Heart left ventricle (tissue), 13 donors: ENCODE measurements at regions not wholly inside any gene's neighbourhood (a gene's known extent, or its start where the extent isn't known, plus 50 kb on each side); places are given as distances from the start of the nearest gene placed in this dataset.

Experiments
- POLR2A ChIP-seq, 2 donors: fragments of 450-650 bp; IDR thresholded peaks; one replicate each; pipeline ENCODE4 v1.6.1; 2017; ENCODE audit warnings: antibody characterized with exemption in 2 of 2, mild to moderate bottlenecking in 2 of 2, moderate library complexity in 2 of 2
- TF ChIP-seq, protein P1 (sequence below), 12 donors: fragments of 200-600 bp; sonication (generic) in 4 of 12; IDR thresholded peaks; one replicate each; pipeline versions ENCODE4 v1.5.0 to v1.8.0; 2018 to 2022; ENCODE audit warnings: antibody characterized with exemption in 12 of 12, mild to moderate bottlenecking in 5 of 12
- donor health status: ischemic (EF 13 %, LVEDD 7.1; RV severe dilation, severe dysfunction).
- donor health status: DM: no; HTN: yes; CAD: no.
- donor health status: DM: no; HTN: no; CAD: no.
- donor health status: ischemic (EF 25% LVEDD 6.9; RV normal size, moderate dysfunction).
- donor health status: ischemic (EF 25% LVEDD 5.7; RV mildly dilated, moderate dysfunction).
- donor health status: ischemic (EF 35%, LVEDD 5.7; RV mildly dilated, moderate dysfunction).
- donor health status: nonischemic (EF 11% LVEDD 7.7; RV severe dilation, severe dysfunction).
- donor health status: DM: yes; HTN: yes; CAD: no.
- donor health status: PGD.
- donor health status: ischemic (EF 29% LVEDD 5.4; RV normal size, mild dysfunction).
- donor health status: nonischemic (EF 23%, LVEDD 6.1; RV moderate dilation, normal function).

DNA sequence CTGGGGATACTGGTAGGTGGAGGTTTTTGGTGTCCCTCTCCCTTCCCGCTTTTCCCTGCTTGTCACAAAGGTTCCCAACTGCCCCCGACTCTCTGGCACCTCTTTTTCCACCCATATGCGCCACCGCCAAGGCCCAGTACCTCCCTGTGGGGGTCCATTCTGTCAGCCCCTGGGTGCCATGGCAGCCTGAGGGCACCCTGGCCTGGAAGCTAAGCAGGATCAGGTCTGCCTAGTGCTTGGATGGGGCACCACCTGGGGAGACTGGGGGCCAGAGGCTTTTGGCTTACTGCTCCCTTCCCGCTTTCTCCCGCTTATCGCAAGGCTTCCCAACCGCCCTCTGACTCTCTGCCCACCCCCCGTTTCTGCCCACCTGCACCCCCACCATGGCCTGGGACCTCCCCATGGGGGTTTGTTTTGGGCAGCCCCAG lies 2286.4 kb downstream of the TP53TG3F start:
- TF ChIP-seq, protein P1, sequence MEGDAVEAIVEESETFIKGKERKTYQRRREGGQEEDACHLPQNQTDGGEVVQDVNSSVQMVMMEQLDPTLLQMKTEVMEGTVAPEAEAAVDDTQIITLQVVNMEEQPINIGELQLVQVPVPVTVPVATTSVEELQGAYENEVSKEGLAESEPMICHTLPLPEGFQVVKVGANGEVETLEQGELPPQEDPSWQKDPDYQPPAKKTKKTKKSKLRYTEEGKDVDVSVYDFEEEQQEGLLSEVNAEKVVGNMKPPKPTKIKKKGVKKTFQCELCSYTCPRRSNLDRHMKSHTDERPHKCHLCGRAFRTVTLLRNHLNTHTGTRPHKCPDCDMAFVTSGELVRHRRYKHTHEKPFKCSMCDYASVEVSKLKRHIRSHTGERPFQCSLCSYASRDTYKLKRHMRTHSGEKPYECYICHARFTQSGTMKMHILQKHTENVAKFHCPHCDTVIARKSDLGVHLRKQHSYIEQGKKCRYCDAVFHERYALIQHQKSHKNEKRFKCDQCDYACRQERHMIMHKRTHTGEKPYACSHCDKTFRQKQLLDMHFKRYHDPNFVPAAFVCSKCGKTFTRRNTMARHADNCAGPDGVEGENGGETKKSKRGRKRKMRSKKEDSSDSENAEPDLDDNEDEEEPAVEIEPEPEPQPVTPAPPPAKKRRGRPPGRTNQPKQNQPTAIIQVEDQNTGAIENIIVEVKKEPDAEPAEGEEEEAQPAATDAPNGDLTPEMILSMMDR (IDR thresholded peaks at IDR 0.05), result no peak
- no peak for TF ChIP-seq POLR2A (IDR thresholded peaks at IDR 0.05)
